Effector memory CD8-positive, alpha-beta T cell (primary cell): ENCODE measurements at regions not wholly inside any gene's neighbourhood (a gene's known extent, or its start where the extent isn't known, plus 50 kb on each side); places are given as distances from the start of the nearest gene placed in this dataset.
"Not testable (repeated sequence)": the region's sequence is repeated elsewhere in the genome, so short reads cannot be mapped to it uniquely, and the experiment has no call there.

ENCODE experiments used
- ATAC-seq: fragments of 150-1000 bp; cut with Tn5 transposase; replicated peaks from 2 replicates; pipeline ENCODE4 v1.10.0; 2021; ENCODE audit warnings: mild to moderate bottlenecking, moderate library complexity
- DNase-seq, 3 experiments: peaks; one replicate each; pipeline ENCODE4 v3.0.0; 2021
- H3K27ac Mint-ChIP-seq, 2 donors: one replicate each; pipeline ENCODE4 v1.8.0; 2022; ENCODE audit warnings: mild to moderate bottlenecking in 2 of 2, mixed read lengths in 2 of 2, moderate library complexity in 2 of 2
- H3K27me3 Mint-ChIP-seq, 2 donors: one replicate each; pipeline ENCODE4 v1.8.0; 2022; ENCODE audit warnings: mixed read lengths in 2 of 2
- H3K36me3 Mint-ChIP-seq: one replicate; pipeline ENCODE4 v1.8.0; 2022; ENCODE audit warnings: mild to moderate bottlenecking, moderate library complexity, mixed read lengths; ENCODE audit not compliant: insufficient read depth
- H3K4me1 Mint-ChIP-seq, 2 donors: one replicate each; pipeline ENCODE4 v1.8.0; 2022; ENCODE audit warnings: low read depth in 2 of 2, mixed read lengths in 2 of 2
- H3K4me3 Mint-ChIP-seq, 2 donors: one replicate each; pipeline ENCODE4 v1.8.0; 2022; ENCODE audit warnings: mild to moderate bottlenecking in 2 of 2, mixed read lengths in 2 of 2, moderate library complexity in 2 of 2
- H3K9me3 Mint-ChIP-seq, 2 donors: one replicate each; pipeline ENCODE4 v1.8.0; 2022; ENCODE audit warnings: mixed read lengths in 2 of 2

- H3K27ac Mint-ChIP-seq, result no peak overlapping the region
- peaks cover 0 to 8% of the 10 kb centered on the region in 2 donors for H3K27me3 Mint-ChIP-seq
- peaks cover 4 to 8% of the 10 kb centered on the region in 2 donors for H3K9me3 Mint-ChIP-seq
- no peaks in the 10 kb centered on the region for H3K36me3 Mint-ChIP-seq
- H3K4me3 Mint-ChIP-seq, result no peak overlapping the region
- DNase-seq (no peak), ATAC-seq (no peak)
- H3K4me1 Mint-ChIP-seq, result no peaks in the 10 kb centered on the region
These were observed 796.4 kb downstream of the AACS start for GRCh38 chr12:125861299-125862281.

GRCh38 chr12:125865236-125865635 is 800.0 kb downstream of the AACS start:
- not testable (repeated sequence) for H3K4me3 Mint-ChIP-seq, H3K36me3 Mint-ChIP-seq

GRCh38 chr12:125871811-125872594 is 806.8 kb downstream of the AACS start:
- DNase-seq, result no peak
- no peak overlapping the region for H3K4me3 Mint-ChIP-seq
- no peak overlapping the region for H3K27ac Mint-ChIP-seq
- no peak for ATAC-seq
- no peaks in the 10 kb centered on the region for H3K9me3 Mint-ChIP-seq
- H3K4me1 Mint-ChIP-seq, result no peaks in the 10 kb centered on the region
- H3K36me3 Mint-ChIP-seq, result no peaks in the 10 kb centered on the region
- H3K27me3 Mint-ChIP-seq, result no peaks in the 10 kb centered on the region

More at GRCh38 chr12:125865236-125865635, 800.0 kb downstream of the AACS start:
- ATAC-seq, H3K27ac Mint-ChIP-seq, H3K9me3 Mint-ChIP-seq, H3K4me1 Mint-ChIP-seq, H3K27me3 Mint-ChIP-seq, DNase-seq: not testable (repeated sequence)

DNA sequence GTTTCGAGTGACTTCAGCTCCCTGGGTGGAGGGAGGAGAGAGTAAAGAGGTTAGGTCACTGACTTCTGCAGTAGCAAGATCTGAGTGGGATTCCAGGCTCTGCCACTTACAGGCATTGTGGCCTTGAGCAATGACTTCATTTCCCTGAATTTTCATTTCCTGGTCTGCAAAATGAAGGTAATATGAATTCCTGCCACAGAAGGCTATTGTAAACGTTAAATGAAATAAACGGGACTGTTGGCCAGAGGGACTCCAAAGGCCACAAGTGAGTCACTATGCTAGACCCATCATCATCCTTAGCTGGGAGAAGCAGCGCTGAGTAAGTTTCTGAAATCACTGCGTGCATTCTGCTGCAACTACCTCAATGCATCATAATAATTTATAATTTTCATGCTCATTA is 807.8 kb downstream of the AACS start:
- H3K27me3 Mint-ChIP-seq, result no peaks in the 10 kb centered on the region
- no peaks in the 10 kb centered on the region for H3K4me1 Mint-ChIP-seq
- DNase-seq (no peak), ATAC-seq (no peak)
- H3K4me3 Mint-ChIP-seq, result no peak overlapping the region
- no peak overlapping the region for H3K27ac Mint-ChIP-seq
- H3K36me3 Mint-ChIP-seq, result no peaks in the 10 kb centered on the region
- H3K9me3 Mint-ChIP-seq, result no peaks in the 10 kb centered on the region

DNA sequence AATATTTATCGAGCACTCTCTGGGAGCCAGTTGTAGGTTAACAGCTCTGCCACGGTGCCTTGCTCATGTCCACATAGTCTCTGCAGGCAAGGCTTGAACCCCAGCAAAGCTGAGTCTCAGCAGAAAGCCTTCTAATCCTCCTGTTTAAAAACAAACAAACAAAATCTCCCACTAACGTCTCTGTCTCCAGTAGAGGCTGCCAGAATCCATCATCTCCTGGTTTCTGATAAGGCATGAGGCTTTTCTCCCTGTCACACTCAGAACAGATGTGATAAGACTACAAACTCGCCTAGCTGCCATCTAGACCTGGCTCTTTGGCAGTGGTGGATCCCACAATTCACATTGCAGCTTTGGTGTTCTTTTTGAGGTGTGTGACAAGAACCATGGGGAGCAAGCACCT is 813.2 kb downstream of the AACS start:
- Mint-ChIP-seq H3K36me3 (no peaks in the 10 kb centered on the region), H3K4me3 (no peak overlapping the region), H3K4me1 (no peaks in the 10 kb centered on the region), H3K9me3 (peaks cover 0 to 3% of the 10 kb centered on the region in 2 donors), H3K27me3 (no peaks in the 10 kb centered on the region), H3K27ac (no peak overlapping the region)
- DNase-seq, result no peak
- ATAC-seq, result no peak

- H3K4me3 Mint-ChIP-seq, result no peak overlapping the region
- no peaks in the 10 kb centered on the region for H3K27me3 Mint-ChIP-seq
- no peak overlapping the region for H3K27ac Mint-ChIP-seq
These were observed 816.9 kb downstream of the AACS start for GRCh38 chr12:125882141-125882540.

GRCh38 chr12:125888921-125889320 is 823.7 kb downstream of the AACS start:
- H3K4me1 Mint-ChIP-seq, result no peaks in the 10 kb centered on the region
- H3K36me3 Mint-ChIP-seq, result no peaks in the 10 kb centered on the region
- H3K27ac Mint-ChIP-seq, result no peak overlapping the region
- DNase-seq (no peak), ATAC-seq (no peak)
- H3K4me3 Mint-ChIP-seq, result no peak overlapping the region
- peaks cover 5 to 7% of the 10 kb centered on the region in 2 donors for H3K9me3 Mint-ChIP-seq
- no peaks in the 10 kb centered on the region for H3K27me3 Mint-ChIP-seq

More at GRCh38 chr12:125882141-125882540, 816.9 kb downstream of the AACS start:
- no peaks in the 10 kb centered on the region for H3K36me3 Mint-ChIP-seq
- H3K4me1 Mint-ChIP-seq, result no peaks in the 10 kb centered on the region
- peaks cover 0 to 5% of the 10 kb centered on the region in 2 donors for H3K9me3 Mint-ChIP-seq
- no peak for ATAC-seq
- DNase-seq, result no peak

GRCh38 chr12:125889742-125890141 is 824.5 kb downstream of the AACS start:
- Mint-ChIP-seq H3K27me3 (no peaks in the 10 kb centered on the region), H3K36me3 (no peaks in the 10 kb centered on the region), H3K4me3 (no peak overlapping the region), H3K4me1 (no peaks in the 10 kb centered on the region), H3K9me3 (peaks cover 3 to 7% of the 10 kb centered on the region in 2 donors), H3K27ac (no peak overlapping the region)
- ATAC-seq, result no peak
- no peak for DNase-seq

DNA sequence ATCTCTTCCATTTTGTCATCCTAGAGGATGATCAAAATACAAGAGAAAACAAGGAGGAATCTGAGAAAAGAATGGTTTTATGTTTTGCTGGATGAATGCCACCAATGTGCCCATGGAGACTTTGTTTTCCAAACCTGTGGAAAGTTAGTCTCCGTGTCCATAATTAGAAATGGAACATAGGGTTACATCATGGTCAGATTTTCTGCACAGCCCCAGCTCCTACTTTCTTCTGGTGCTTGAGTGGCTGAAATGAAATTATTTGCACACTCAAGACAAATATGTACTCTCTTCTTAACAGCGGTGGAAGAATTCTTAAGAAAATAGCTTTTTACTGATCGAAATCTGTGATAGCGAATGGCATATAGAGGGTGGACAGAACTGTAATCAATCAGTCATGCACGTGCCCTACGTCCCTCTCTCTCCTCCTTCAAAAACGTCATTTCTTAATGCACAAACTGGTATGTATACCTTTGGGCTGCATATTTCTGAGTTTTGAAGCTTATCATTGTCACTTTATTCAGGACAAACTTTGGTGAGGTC is 825.2 kb downstream of the AACS start:
- Mint-ChIP-seq H3K27ac (no peak overlapping the region), H3K4me3 (no peak overlapping the region), H3K27me3 (no peaks in the 10 kb centered on the region), H3K4me1 (no peaks in the 10 kb centered on the region), H3K9me3 (peaks cover 3 to 7% of the 10 kb centered on the region in 2 donors), H3K36me3 (no peaks in the 10 kb centered on the region)
- ATAC-seq (no peak), DNase-seq (no peak)

DNA sequence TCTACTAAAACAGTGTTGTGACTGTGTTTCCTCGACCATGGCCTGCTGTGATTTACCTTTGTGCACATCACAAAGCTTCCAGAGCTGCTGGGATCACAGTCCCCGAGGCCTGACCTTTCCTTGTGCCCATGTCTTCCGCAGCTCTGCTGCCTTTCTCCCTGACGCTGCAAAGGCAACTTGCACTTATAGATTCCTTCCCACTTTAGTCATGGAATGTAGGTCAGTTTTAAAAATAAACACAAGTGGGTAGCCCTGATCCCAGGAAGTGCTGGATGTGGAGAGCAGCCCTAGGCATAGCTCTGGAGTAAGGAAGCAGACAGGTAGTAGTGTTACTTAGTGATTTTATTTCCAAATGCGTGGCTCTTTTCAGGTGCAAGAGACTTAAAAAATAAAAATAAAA is 825.7 kb downstream of the AACS start:
- peaks cover 3 to 7% of the 10 kb centered on the region in 2 donors for H3K9me3 Mint-ChIP-seq
- H3K4me3 Mint-ChIP-seq, result no peak overlapping the region
- H3K27me3 Mint-ChIP-seq, result no peaks in the 10 kb centered on the region
- ATAC-seq (no peak), DNase-seq (no peak)
- H3K36me3 Mint-ChIP-seq, result no peaks in the 10 kb centered on the region
- H3K27ac Mint-ChIP-seq, result no peak overlapping the region
- H3K4me1 Mint-ChIP-seq, result no peaks in the 10 kb centered on the region

- ATAC-seq (no peak), DNase-seq (no peak)
- H3K27ac Mint-ChIP-seq, result no peak overlapping the region
- H3K9me3 Mint-ChIP-seq, result peaks cover 3 to 14% of the 10 kb centered on the region in 2 donors
- H3K27me3 Mint-ChIP-seq, result no peaks in the 10 kb centered on the region
- no peaks in the 10 kb centered on the region for H3K4me1 Mint-ChIP-seq
- no peak overlapping the region for H3K4me3 Mint-ChIP-seq
- no peaks in the 10 kb centered on the region for H3K36me3 Mint-ChIP-seq
These were observed 827.0 kb downstream of the AACS start for GRCh38 chr12:125892276-125892675.

DNA sequence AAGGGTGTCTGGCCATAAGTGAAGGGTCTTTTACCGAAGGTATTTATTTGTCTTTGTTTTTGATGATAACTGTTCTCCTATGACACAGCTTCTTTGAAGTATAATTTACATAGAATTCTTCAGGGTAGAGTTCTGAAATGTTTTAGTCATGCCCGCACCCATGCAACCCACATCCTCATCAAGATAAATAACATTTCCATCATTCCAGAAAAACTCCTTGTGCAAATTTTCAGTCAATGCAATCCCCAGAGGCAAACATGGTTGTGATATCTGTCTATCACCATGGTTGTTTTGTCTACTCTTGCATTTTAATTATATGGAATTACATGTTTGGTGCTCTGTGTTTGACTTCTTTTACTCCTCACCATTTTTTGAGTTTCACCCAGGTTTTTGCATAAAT is 837.8 kb downstream of the AACS start:
- Mint-ChIP-seq H3K27me3 (no peaks in the 10 kb centered on the region), H3K36me3 (no peaks in the 10 kb centered on the region), H3K27ac (no peak overlapping the region), H3K4me3 (no peak overlapping the region), H3K4me1 (peaks cover 0 to 2% of the 10 kb centered on the region in 2 donors), H3K9me3 (peaks cover 4 to 24% of the 10 kb centered on the region in 2 donors)
- no peak for ATAC-seq
- no peak for DNase-seq

GRCh38 chr12:125907351-125907750 is 842.1 kb downstream of the AACS start:
- DNase-seq, result no peak
- Mint-ChIP-seq H3K36me3 (no peaks in the 10 kb centered on the region), H3K9me3 (peaks cover 9 to 36% of the 10 kb centered on the region in 2 donors), H3K4me3 (no peak overlapping the region), H3K4me1 (no peaks in the 10 kb centered on the region), H3K27ac (no peak overlapping the region), H3K27me3 (no peaks in the 10 kb centered on the region)
- no peak for ATAC-seq
